Left ventricle myocardium inferior (tissue), 1 donor: ENCODE measurements at regions not wholly inside any gene's neighbourhood (a gene's known extent, or its start where the extent isn't known, plus 50 kb on each side); places are given as distances from the start of the nearest gene placed in this dataset.

Experiments used
- DNase-seq: peaks from one replicate; pipeline ENCODE4 v3.0.0-alpha.2; 2020
- H3K27ac ChIP-seq: fragments of 200-600 bp; replicated peaks from 2 replicates; pipeline ENCODE4 v1.8.0; 2021
- H3K27me3 ChIP-seq: fragments of 200-600 bp; 2 replicates; pipeline ENCODE4 v1.8.0; 2021; ENCODE audit warnings: low read depth
- H3K36me3 ChIP-seq: fragments of 200-600 bp; 2 replicates; pipeline ENCODE4 v1.8.0; 2021
- H3K4me1 ChIP-seq: fragments of 200-600 bp; 2 replicates; pipeline ENCODE4 v1.8.0; 2021
- H3K4me3 ChIP-seq: fragments of 200-600 bp; 2 replicates; pipeline ENCODE4 v1.8.0; 2021; ENCODE audit warnings: mild to moderate bottlenecking, moderate library complexity
- H3K9me3 ChIP-seq: fragments of 200-600 bp; replicated peaks from 2 replicates; pipeline ENCODE4 v1.8.0; 2021
- CTCF ChIP-seq: fragments of 200-600 bp; IDR thresholded peaks from 2 replicates; pipeline ENCODE4 v1.8.0; 2021; ENCODE audit warnings: antibody characterized with exemption, mild to moderate bottlenecking, borderline replicate concordance
- intact Hi-C: fragments of 100-400 bp; cut with micrococcal nuclease; formaldehyde crosslinking; loops from one replicate; pipeline ENCODE4 v1.11.0; 2022
- donor health status: DM: no; HTN: yes; CAD: no; lungs with severe emphysema.

- H3K27me3 ChIP-seq: no peaks in the 10 kb centered on the region
- H3K4me1 ChIP-seq: no peaks in the 10 kb centered on the region
- no peaks in the 10 kb centered on the region for H3K36me3 ChIP-seq
- H3K9me3 ChIP-seq: no peaks in the 10 kb centered on the region
- no peak overlapping the region for H3K27ac ChIP-seq
- intact Hi-C loops: no loop called here
- no peak overlapping the region for H3K4me3 ChIP-seq
- DNase-seq: no peak
- no peak for TF ChIP-seq CTCF
Observed at GRCh38 chr13:109383683-109384082, 402.7 kb downstream of the IRS2 start.

DNA sequence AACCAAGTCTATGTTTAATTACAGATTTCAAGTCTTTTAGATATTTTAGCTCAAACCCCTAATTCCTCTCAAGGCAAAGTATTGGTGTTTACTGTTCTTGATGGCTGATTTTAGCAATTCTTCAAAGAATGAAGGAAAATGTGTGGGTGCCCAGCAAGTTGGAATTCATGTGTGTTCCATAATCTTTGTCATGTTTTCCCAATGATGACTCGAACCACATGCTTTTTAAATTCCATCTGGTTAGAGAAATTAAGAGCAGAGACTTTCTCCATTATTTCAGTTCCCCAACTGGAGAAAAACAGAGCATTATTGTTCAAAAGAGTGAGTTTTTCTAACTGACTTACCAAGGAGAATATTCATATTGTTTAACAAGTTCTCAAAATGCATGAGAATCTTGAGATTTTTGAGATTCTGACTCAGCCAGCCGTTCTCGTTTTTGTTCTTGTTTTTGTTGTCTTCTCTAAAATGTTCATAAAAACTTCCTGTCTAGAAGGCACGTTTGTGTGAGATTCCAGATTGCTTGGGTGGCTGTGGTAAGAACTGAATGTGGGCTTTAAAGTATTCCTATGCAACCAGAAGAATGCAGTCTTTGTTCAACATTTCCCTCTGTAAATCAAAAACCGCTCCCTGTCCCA, 404.7 kb downstream of the IRS2 start:
- Histone ChIP-seq H3K27me3 (no peaks in the 10 kb centered on the region), H3K27ac (no peak overlapping the region), H3K9me3 (no peaks in the 10 kb centered on the region), H3K4me1 (no peaks in the 10 kb centered on the region), H3K4me3 (no peak overlapping the region), H3K36me3 (no peaks in the 10 kb centered on the region)
- no peak for TF ChIP-seq CTCF
- intact Hi-C loops: no loop called here
- no peak for DNase-seq

GRCh38 chr13:109380457-109380856, 405.9 kb downstream of the IRS2 start:
- no peaks in the 10 kb centered on the region for H3K36me3 ChIP-seq
- DNase-seq: no peak
- H3K9me3 ChIP-seq: no peaks in the 10 kb centered on the region
- intact Hi-C loops: no loop called here
- H3K27ac ChIP-seq: no peak overlapping the region
- H3K27me3 ChIP-seq: no peaks in the 10 kb centered on the region
- no peaks in the 10 kb centered on the region for H3K4me1 ChIP-seq
- H3K4me3 ChIP-seq: no peak overlapping the region
- no peak for TF ChIP-seq CTCF

DNA sequence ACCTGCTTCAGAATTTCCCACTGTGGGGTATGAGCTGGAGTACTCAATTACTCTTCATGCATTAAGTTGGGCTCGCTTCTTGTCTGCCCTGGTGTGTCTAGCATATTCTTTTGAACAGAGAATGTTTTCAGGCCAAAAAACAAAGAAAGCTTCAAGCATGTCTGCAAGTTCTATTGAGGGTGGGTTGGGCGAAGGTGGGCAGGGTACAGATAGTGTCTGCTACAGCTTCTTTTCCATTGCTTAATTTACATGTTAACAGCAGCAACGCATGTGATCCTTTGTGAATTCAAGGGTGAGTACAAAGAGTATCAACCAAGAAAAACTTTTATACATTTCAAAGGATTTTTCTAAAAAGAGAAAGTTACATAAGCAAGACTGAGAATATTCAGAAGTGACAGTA, 406.5 kb downstream of the IRS2 start:
- Histone ChIP-seq H3K9me3 (no peaks in the 10 kb centered on the region), H3K36me3 (no peaks in the 10 kb centered on the region), H3K27ac (no peak overlapping the region), H3K4me1 (no peaks in the 10 kb centered on the region), H3K27me3 (no peaks in the 10 kb centered on the region), H3K4me3 (no peak overlapping the region)
- no peak for TF ChIP-seq CTCF
- intact Hi-C loops: no loop called here
- DNase-seq: no peak

DNA sequence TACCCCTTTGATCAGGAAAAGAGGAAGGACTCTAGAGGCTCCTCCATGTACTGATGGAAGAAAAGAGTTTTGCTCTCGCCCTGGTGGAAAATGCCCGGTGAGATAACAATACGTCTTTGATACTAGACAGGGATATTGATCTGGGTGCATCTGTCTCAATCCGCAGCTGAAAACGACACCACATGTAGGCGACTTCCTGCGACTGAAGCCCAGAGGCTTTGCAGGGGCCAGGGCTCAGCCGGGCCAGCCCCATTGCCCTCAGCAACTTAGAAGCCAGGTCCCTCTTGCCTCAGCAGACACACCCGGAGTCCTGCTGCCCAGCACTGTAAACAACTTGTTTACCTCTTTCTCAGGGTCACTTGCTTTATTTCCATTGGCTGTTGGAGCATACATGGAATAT, 409.4 kb downstream of the IRS2 start:
- Histone ChIP-seq H3K9me3 (no peaks in the 10 kb centered on the region), H3K4me1 (no peaks in the 10 kb centered on the region), H3K36me3 (no peaks in the 10 kb centered on the region), H3K27ac (no peak overlapping the region), H3K27me3 (peaks cover 6% of the 10 kb centered on the region), H3K4me3 (no peak overlapping the region)
- intact Hi-C loops: no loop called here
- DNase-seq: no peak
- no peak for TF ChIP-seq CTCF
